HG03558 (cell line): ENCODE measurements at regions not wholly inside any gene's neighbourhood (a gene's known extent, or its start where the extent isn't known, plus 50 kb on each side); places are given as distances from the start of the nearest gene placed in this dataset.

Source experiments
- ATAC-seq: cut with Tn5 transposase; IDR thresholded peaks from one replicate; pipeline ENCODE4 v1.9.1; 2021; ENCODE audit warnings: moderate number of reproducible peaks; ENCODE audit not compliant: unreplicated experiment; ENCODE audit errors: extremely low read depth

GRCh38 chr6:115729036-115729435 lies 331.7 kb downstream of the FRK start:
- no peak for ATAC-seq

DNA sequence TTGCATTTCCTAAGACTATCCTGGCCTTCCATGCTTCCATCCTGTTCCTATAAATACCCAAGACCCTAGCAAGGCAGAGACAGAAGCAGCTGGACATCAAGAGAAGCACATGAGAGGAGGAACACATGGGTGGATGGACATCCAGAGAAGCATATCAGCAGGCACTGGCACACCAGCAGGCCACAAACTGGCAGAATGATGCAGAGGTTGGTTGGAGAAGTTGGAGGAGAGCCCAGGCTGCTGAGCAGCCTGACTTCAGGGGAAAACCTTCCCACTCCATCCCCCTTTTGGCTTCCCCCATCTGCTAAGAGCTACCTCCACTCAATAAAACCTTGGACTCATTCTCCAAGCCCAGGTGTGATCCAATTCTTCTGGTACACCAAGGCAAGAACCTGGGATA lies 332.5 kb downstream of the FRK start:
- no peak for ATAC-seq

GRCh38 chr6:115721564-115721963 lies 339.1 kb downstream of the FRK start:
- no peak for ATAC-seq

DNA sequence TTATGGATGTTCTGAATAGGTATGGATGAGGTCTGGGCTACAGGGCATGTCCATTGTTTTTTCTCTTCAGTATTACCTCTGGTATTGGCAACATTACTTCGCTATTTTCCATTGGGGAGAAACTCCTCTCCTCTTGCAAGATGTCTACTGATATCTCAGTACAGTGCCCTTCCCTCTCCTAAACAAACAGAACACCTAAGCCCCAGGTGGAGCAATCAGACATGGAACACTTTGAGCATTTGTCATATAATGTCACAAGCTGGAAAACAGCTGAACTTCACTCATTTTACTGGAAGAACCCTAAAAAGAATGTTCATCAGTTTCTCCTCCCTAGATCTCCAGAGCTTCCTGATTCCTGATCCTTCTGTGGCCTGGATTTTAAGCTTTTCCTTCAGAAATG lies 339.8 kb downstream of the FRK start:
- no peak for ATAC-seq

- ATAC-seq = peak; percentile 7
These were observed 343.2 kb downstream of the FRK start for GRCh38 chr6:115717472-115717871.

DNA sequence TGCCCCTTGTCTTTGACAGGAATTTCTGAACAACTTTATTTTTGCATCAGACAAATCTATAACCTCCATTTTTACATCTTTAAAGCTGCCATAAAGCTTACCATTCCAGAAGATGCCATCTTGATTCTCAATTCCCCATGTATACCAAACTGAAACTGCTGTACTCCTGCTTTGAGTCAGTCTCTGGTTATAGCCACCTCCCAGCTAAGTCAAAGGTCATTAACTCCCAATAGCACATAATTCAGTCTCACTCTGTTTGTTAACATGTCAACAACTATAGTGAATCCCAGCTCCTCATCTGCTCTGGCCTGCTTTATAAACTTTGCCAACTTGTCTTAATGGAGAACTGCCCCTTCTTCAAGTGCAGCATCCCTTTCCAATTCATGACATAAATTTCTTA lies 343.6 kb downstream of the FRK start:
- peak; percentile 99 for ATAC-seq

DNA sequence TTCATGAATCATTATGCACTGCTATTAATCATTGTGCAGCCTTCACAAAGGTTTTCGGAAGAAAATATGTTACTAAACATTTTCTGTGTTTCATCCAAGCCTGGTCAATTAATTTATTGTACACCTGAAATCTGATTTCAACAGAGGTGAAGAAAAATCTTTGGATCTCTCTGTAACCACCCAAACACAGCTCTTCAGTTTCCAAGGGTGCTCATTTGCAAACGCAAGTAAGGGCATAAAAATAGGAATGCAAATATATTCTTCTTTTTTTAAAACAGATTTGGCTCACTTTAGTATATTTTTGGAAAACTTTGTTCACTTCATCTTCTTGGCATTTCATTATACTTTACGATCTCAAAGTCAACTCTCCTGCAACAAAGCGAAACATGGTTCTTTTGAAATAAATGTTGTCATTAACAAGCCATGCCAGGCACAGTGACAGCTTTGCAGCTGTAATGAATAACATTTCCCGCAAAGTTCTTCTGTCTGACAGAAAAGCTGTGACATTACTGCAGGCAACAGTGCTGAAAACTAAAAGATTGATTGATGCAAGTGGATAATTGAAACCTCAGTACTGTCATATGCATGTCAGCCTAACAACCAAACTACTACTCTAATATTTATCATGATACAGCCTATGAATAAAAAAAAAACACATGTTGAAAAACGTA lies 348.3 kb downstream of the FRK start:
- ATAC-seq = no peak

DNA sequence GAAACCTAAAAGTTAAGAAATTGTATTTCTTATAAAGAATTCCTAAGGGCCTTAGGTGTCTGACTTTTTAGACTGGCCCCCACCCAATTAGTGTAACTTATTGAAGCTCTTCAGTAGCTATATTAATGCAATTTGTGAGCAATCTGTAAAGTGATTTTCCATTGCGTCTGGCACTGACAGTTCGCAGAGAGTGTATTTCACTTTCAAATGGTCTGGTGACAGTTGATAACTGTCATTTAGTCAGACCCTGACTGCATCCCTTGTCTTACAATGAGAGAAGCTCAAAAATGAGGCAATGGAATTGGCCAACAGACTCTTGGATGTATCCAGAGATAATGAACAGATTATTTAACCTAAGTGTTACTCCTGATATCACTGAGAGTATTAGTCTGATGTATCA lies 351.8 kb downstream of the FRK start:
- ATAC-seq = no peak

DNA sequence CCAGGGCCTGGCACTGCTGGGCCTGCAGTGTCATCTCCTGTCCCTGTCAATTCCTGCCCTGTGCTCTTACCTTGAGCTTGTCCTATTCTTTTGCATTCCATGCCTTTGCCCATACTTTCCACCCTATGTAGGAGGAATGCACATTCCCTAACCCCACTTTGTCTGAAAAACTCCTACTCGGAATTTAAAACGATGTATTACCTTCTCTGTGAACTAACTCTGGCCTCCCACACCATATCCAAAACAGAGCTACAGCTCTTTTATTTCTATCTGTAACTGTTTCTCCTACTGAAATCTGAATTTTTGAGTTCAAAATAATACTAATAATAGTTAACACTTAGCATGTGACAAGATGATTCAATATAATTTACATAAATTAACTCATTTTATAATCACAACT lies 353.7 kb downstream of the FRK start:
- no peak for ATAC-seq

DNA sequence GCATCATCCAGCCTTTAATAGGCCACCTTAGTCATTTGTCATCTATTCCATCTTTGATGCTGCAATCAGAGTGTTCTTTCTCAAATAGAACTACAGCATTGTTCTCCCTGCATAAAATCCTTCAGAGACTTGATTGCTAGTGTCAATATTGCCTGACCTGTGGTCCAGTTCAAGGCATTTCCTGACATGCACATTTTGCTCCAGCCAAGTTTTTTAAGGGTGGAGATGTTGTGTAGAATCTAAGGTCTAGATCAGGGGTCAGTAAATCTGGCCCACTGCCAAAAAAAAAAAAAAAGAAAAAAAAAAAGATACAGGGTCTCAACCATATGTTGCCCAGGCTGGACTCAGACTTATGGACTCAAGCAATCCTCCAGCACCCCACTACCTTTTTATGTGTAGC lies 354.4 kb downstream of the FRK start:
- ATAC-seq = no peak

DNA sequence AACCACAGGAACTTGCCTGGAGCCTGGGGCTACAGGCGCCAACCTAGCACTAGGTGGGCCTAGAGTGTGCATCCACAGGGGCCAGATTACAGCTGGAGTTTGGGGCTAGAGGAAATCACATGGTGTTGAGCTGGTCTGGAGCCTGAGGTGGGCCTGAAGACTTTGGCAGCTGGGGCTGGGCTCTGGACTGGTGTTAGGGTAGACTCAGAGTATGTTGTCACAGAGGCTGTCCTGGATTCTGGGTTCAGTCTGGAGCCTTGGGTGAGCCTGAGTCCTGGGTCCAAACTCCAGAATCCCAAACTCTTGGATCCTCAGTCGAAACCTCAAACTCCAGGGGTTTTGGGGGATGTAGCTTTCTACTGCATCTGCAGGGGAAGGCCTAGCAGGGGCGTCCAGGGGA lies 356.7 kb downstream of the FRK start:
- ATAC-seq = no peak

- no peak for ATAC-seq
These were observed 369.3 kb downstream of the FRK start for GRCh38 chr6:115691433-115691832.

DNA sequence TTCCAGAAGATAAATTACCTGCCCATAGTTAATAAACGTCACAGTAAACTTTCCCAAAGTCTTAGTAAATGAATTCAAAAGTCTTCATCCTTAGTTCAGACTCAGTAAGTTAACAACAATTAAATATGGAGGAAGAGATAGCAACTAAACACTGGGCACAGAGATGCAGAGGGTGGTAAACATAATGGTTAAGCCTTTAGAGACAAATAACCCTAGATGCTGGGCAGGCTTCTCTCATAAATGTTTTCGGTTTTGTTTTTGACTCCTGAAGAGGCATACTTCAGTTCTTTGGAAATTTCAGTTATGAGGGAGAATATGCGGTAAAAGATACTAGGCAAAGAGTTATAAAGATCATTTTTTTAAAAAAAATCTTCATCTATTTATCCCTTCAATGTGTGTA lies 369.8 kb downstream of the FRK start:
- ATAC-seq = no peak

GRCh38 chr6:115681978-115682775 lies 378.5 kb downstream of the FRK start:
- ATAC-seq = no peak

GRCh38 chr6:115680621-115681020 lies 380.1 kb downstream of the FRK start:
- ATAC-seq = no peak

GRCh38 chr6:115677198-115677597 lies 383.5 kb downstream of the FRK start:
- no peak for ATAC-seq

- no peak for ATAC-seq
These were observed 385.2 kb downstream of the FRK start for GRCh38 chr6:115675443-115675842.

DNA sequence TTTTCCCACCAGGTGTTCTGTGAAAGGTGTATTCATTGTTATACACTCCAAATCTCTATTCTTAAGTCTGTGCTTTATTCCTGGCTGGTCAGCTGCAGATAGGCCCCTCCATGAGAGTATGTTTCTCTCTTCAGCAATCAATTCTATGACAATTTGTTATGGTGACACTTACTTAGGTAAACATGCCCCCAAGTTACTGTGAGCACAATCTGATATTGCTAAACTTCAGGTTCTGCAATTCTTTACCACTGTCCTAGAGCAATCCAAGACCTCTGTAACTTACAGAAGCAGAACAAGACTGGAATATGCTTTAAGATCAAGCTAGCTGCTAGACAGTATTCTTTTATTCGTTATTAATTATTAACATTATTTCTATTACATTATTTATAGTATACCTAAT lies 391.9 kb downstream of the FRK start:
- no peak for ATAC-seq

DNA sequence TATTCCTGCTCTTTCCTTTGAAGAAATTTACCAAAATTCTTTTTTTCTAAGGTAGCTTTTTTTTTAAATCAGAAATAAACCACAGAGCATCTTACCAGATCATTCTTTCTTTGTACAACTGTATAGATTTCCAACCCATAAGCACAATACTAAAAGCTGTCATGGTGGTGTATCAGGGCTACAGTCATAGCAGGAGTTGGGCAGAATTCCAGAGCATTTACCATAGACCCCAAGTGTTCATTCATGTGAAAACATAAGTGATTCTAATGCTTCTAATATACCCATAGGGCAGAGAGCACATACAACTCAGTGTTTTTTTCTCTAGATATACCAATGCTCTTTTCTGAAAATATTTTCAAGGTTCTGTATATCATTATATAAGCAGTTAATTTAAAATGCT lies 392.5 kb downstream of the FRK start:
- no peak for ATAC-seq

DNA sequence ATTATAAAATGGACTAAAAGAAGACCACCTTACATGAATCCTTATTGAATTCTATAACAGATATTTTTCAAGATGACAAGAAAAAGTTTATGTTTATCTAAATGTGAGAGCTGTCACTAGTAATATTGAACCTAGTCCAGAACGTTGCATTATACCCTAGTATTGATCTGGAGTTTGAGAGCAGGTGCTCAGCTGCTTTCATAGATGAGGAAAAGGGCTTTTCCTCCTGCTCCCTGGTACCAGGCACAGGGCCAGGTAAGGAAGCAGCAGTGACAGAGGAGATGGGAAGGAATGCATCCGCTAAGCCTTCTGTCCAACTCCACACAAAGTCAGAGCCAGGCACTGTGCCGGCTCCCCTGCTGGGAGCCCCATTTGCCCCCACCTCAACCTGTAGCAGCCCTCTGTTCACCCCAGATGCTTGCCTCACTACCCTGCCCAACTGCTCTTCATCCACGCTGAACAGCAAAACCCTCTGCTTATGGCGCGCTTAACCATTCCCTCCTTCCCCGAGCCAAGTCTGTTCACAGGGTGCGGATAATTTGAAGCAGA lies 393.1 kb downstream of the FRK start:
- ATAC-seq = no peak

GRCh38 chr6:115666997-115667396 lies 393.7 kb downstream of the FRK start:
- no peak for ATAC-seq

DNA sequence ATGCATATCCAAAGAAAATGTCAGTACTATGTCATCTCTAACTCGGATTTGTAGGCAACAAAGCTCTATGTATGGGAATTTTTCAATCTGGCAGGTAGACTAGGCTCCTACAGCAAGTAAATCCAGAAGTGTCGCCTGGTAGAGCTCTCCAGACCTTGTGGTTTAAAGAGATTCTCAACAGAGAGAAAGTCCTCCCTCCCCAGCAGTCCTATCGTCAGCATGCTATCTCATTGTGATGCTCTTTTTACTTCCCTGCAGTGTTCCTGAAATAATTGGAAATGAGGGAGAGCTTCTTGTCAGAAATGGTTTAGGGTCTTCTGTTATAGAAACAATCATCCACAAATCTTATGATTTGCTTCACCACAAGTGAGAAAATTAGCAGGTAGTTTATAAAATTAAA lies 395.4 kb downstream of the FRK start:
- ATAC-seq = no peak
